Adrenal gland (tissue), 9 donors: ENCODE measurements at regions not wholly inside any gene's neighbourhood (a gene's known extent, or its start where the extent isn't known, plus 50 kb on each side); places are given as distances from the start of the nearest gene placed in this dataset.

ENCODE experiments used
- DNase-seq, 7 donors: peaks; one replicate each; pipeline ENCODE4 v3.0.0-alpha.2; 2019 to 2020
- H3K27ac ChIP-seq, 5 donors: fragments of 200-600 bp; sonication (generic) in 4 of 5; 1 replicate in 3 of 5; 2 replicates in 2 of 5; pipeline versions ENCODE4 v1.5.1 to v1.8.0; 2016 to 2020; ENCODE audit warnings: mild to moderate bottlenecking in 1 of 5
- H3K27me3 ChIP-seq: fragments of 200-600 bp; 2 replicates; pipeline ENCODE4 v1.8.0; 2021
- H3K36me3 ChIP-seq, 2 donors: fragments of 200-600 bp; replicated peaks in 1 of 2; 1 replicate in 1 of 2; 2 replicates in 1 of 2; pipeline versions ENCODE4 v1.5.1 to v1.8.0; 2018 to 2022
- H3K4me1 ChIP-seq, 2 donors: fragments of 200-600 bp; replicated peaks in 1 of 2; 1 replicate in 1 of 2; 2 replicates in 1 of 2; pipeline versions ENCODE4 v1.5.1 to v1.8.0; 2018 to 2021
- H3K4me3 ChIP-seq, 4 donors: fragments of 200-600 bp; sonication (generic) in 3 of 4; one replicate each; pipeline ENCODE4 v1.5.1; 2016 to 2018
- H3K9me3 ChIP-seq, 3 donors: fragments of 200-600 bp; sonication (generic) in 1 of 3; replicated peaks in 1 of 3; 1 replicate in 2 of 3; 2 replicates in 1 of 3; pipeline versions ENCODE4 v1.5.1 to v1.8.0; 2016 to 2021
- POLR2A ChIP-seq, 2 donors: fragments of 450-650 bp; IDR thresholded peaks; one replicate each; pipeline ENCODE4 v1.6.1; 2017; ENCODE audit warnings: antibody characterized with exemption in 2 of 2, mild to moderate bottlenecking in 2 of 2, moderate library complexity in 1 of 2
- WGBS, 4 donors: extraction: QIAGEN DNeasy Blood & Tissue Kit in 2 of 4; methylation state at CpG; one replicate each; pipeline versions ENCODE4 v1.1.5 to v1.1.7; 2013 to 2017; 5-methylcytosine and 5-hydroxymethylcytosine counted together
- intact Hi-C, 2 donors: fragments of 100-400 bp; cut with DNase I; formaldehyde crosslinking; loops; one replicate each; pipeline versions ENCODE4 v1.14.1 to v1.15.0; 2022 to 2023
- TF ChIP-seq, protein P1 (sequence below), 6 experiments: fragments of 450-650 bp in 4 of 6; fragments of 200-600 bp in 2 of 6; sonication (generic) in 1 of 6; IDR thresholded peaks; 1 replicate in 5 of 6; 2 replicates in 1 of 6; pipeline versions ENCODE4 v1.5.1 to v1.8.0; 2016 to 2021; ENCODE audit warnings: antibody characterized with exemption in 6 of 6, mild to moderate bottlenecking in 2 of 6, moderate library complexity in 1 of 6
- donor health status: healthy with polysubstance abuse.
- donor health status: Bipolar disorder and iron deficiency.
- donor health status: DM: yes; HTN: yes; CAD: no.
- donor health status: DM: no; HTN: no; CAD: no.
- donor health status: DM: no; HTN: no; CAD: no.

DNA sequence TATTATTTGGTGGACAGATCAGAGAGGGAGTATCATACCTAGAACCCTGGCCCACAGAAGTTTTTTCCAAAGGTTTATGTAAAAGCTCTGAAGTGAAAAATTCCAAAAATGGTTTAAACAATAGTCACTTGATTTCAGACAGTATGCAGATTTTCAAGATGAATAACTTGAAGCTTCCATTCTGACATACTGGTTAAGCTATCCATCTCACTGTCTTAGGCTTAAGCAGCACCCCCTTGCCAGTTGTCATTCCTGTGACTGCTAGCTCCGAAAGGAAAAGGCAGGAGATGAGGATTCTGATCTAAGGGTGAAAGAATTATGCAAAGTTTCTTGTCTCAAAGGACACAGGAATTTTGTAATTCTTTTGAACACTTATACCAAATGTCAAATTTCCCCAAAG lies 337.5 kb upstream of the THBS1 start:
- Histone ChIP-seq H3K36me3 (no peaks in the 10 kb centered on the region), H3K27ac (no peak overlapping the region), H3K4me1 (no peaks in the 10 kb centered on the region), H3K27me3 (no peaks in the 10 kb centered on the region), H3K4me3 (no peak overlapping the region), H3K9me3 (no peaks in the 10 kb centered on the region)
- WGBS, 4 donors = 75 to 79% (median 76%) methylated on average over 1 of the region's 1 CpG
- DNase-seq = no peak
- intact Hi-C loops = no loop called here
- no peak for TF ChIP-seq POLR2A (IDR thresholded peaks at IDR 0.05)
- TF ChIP-seq, protein P1, sequence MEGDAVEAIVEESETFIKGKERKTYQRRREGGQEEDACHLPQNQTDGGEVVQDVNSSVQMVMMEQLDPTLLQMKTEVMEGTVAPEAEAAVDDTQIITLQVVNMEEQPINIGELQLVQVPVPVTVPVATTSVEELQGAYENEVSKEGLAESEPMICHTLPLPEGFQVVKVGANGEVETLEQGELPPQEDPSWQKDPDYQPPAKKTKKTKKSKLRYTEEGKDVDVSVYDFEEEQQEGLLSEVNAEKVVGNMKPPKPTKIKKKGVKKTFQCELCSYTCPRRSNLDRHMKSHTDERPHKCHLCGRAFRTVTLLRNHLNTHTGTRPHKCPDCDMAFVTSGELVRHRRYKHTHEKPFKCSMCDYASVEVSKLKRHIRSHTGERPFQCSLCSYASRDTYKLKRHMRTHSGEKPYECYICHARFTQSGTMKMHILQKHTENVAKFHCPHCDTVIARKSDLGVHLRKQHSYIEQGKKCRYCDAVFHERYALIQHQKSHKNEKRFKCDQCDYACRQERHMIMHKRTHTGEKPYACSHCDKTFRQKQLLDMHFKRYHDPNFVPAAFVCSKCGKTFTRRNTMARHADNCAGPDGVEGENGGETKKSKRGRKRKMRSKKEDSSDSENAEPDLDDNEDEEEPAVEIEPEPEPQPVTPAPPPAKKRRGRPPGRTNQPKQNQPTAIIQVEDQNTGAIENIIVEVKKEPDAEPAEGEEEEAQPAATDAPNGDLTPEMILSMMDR (IDR thresholded peaks at IDR 0.05) = no peak

DNA sequence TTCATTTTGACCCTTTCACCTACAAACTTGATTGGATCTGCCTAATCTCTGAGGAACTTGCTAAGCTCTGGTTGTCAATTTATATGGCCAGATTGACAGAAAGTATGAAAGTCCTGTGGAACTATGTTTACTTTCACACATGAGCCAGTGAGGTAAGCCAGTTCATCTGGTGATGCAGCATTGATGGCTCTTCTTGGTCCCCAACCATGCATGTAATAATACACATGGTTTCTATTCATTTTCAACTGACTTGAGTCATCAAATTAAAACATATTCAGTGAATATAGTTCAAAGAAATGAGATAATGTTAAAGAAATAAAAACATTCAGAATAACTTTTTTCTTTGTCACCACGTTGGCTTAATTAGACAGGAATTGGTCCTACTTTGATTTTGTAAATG lies 336.1 kb upstream of the THBS1 start:
- intact Hi-C loops = no loop called here
- H3K4me1 ChIP-seq = no peaks in the 10 kb centered on the region

GRCh38 chr15:39246523-39246922 lies 334.4 kb upstream of the THBS1 start:
- Histone ChIP-seq H3K9me3 (no peaks in the 10 kb centered on the region), H3K27me3 (no peaks in the 10 kb centered on the region), H3K4me3 (no peak overlapping the region), H3K27ac (no peak overlapping the region), H3K4me1 (no peaks in the 10 kb centered on the region), H3K36me3 (no peaks in the 10 kb centered on the region)
- intact Hi-C loops = no loop called here
- no peak for DNase-seq
- WGBS, 4 donors = 93 to 100% (median 95%) methylated on average over 1 of the region's 1 CpG
- TF ChIP-seq, protein P1 (IDR thresholded peaks at IDR 0.05) = no peak
- no peak for TF ChIP-seq POLR2A (IDR thresholded peaks at IDR 0.05)

More for the DNA sequence above, 336.1 kb upstream of the THBS1 start:
- Histone ChIP-seq H3K4me3 (no peak overlapping the region), H3K36me3 (no peaks in the 10 kb centered on the region), H3K27ac (no peak overlapping the region), H3K27me3 (no peaks in the 10 kb centered on the region), H3K9me3 (no peaks in the 10 kb centered on the region)
- TF ChIP-seq, protein P1 (IDR thresholded peaks at IDR 0.05) = no peak
- no peak for TF ChIP-seq POLR2A (IDR thresholded peaks at IDR 0.05)
- DNase-seq = no peak
- 63 to 83% (median 75%) methylated on average over 1 of the region's 1 CpG for WGBS, 4 donors

DNA sequence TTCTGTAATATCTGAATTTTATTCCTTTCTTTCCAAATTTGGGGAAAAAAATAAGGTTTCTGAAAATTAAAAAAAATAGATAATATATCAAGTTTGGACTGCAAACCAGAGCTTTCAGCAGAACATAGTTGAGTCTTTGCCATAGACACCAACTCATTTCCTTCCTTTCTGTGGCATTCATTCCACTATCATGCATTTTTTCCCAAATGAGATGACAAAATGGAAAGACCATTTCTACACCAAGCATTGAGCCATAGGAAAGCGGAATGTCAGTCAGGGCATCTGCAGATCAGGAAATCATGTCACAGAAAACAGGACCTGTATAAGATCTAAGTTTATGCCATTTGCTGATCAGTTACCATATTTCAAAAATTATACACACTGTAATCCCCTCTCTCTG lies 333.3 kb upstream of the THBS1 start:
- no peaks in the 10 kb centered on the region for H3K4me1 ChIP-seq
- H3K27me3 ChIP-seq = no peaks in the 10 kb centered on the region
- H3K27ac ChIP-seq = no peak overlapping the region
- H3K36me3 ChIP-seq = no peaks in the 10 kb centered on the region
- H3K9me3 ChIP-seq = no peaks in the 10 kb centered on the region
- no peak overlapping the region for H3K4me3 ChIP-seq
- 91 to 100% (median 96%) methylated on average over 1 of the region's 1 CpG for WGBS, 4 donors
- DNase-seq = no peak
- intact Hi-C loops = no loop called here
- TF ChIP-seq, protein P1 (IDR thresholded peaks at IDR 0.05) = no peak
- TF ChIP-seq POLR2A (IDR thresholded peaks at IDR 0.05) = no peak
